Esophagus muscularis mucosa (tissue), 3 donors: ENCODE measurements at regions not wholly inside any gene's neighbourhood (a gene's known extent, or its start where the extent isn't known, plus 50 kb on each side); places are given as distances from the start of the nearest gene placed in this dataset.

Source experiments
- CTCF ChIP-seq, 3 experiments: fragments of 200-600 bp in 2 of 3; fragments of 450-650 bp in 1 of 3; sonication (generic) in 2 of 3; IDR thresholded peaks; one replicate each; pipeline ENCODE4 v1.5.1; 2017 to 2019; ENCODE audit warnings: antibody characterized with exemption in 3 of 3, mild to moderate bottlenecking in 2 of 3, moderate library complexity in 1 of 3
- POLR2A ChIP-seq: fragments of 450-650 bp; IDR thresholded peaks from one replicate; pipeline ENCODE4 v1.6.1; 2017; ENCODE audit warnings: antibody characterized with exemption, moderate library complexity, mild to moderate bottlenecking, low read depth

- TF ChIP-seq CTCF (IDR thresholded peaks at IDR 0.05) (no peak), POLR2A (no peak)
Measured at GRCh38 chrX:83004012-83004411, 504.1 kb upstream of the POU3F4 start.
